ENCODE measurements at regions not wholly inside any gene's neighbourhood (a gene's known extent, or its start where the extent isn't known, plus 50 kb on each side); places are given as distances from the start of the nearest gene placed in this dataset.
"Not testable (repeated sequence)": the region's sequence is repeated elsewhere in the genome, so short reads cannot be mapped to it uniquely, and the experiment has no call there.

GRCh38 chr5:110823571-110823970, 84.8 kb downstream of the SLC25A46 start:
- no peaks in the 10 kb centered on the region for H3K4me1 ChIP-seq (replicated peaks; ENCODE audit: insufficient read depth)

GRCh38 chr5:110824936-110825441, 86.2 kb downstream of the SLC25A46 start:
- TF ChIP-seq CTCF (conservative IDR thresholded peaks at IDR 0.05) (no peak), EZH2 (IDR thresholded peaks at IDR 0.05; ENCODE audit: low read depth) (no peak)
- Histone ChIP-seq H3K36me3 (ENCODE audit: low read depth) (no peaks in the 10 kb centered on the region), H3K4me1 (replicated peaks; ENCODE audit: insufficient read depth) (no peaks in the 10 kb centered on the region), H3F3A (ENCODE audit: insufficient read depth, low read depth) (no peaks in the 10 kb centered on the region), H3K4me3 (no peak overlapping the region), H3K9me3 (ENCODE audit: insufficient read depth, low read depth) (peaks cover 20% of the 10 kb centered on the region; the same call in 1 of the 2 replicates), H3K27me3 (ENCODE audit: insufficient read depth, low read depth) (no peaks in the 10 kb centered on the region), H3K9me2 (ENCODE audit: insufficient read depth) (no peaks in the 10 kb centered on the region), H2AFZ (no peak overlapping the region), H3K27ac (no peak overlapping the region), H3K4me2 (no peak overlapping the region), H3K79me2 (ENCODE audit: low read depth) (no peaks in the 10 kb centered on the region), H4K20me1 (ENCODE audit: insufficient read depth) (no peaks in the 10 kb centered on the region)
- BruUV-seq (replicated peaks): no TSS peak
- POLR2A ChIA-PET (ENCODE audit: unreplicated experiment): no interaction called here
- no peak for DNase-seq
- CTCF ChIA-PET: no interaction called here
- intact Hi-C loops (cut with micrococcal nuclease; ENCODE audit: unreplicated experiment): no loop called here

More at GRCh38 chr5:110823571-110823970, 84.8 kb downstream of the SLC25A46 start:
- no peak for DNase-seq
- no peaks in the 10 kb centered on the region for H3K27me3 ChIP-seq (ENCODE audit: insufficient read depth, low read depth)
- H3K27ac ChIP-seq: no peak overlapping the region
- no peak for TF ChIP-seq CTCF (conservative IDR thresholded peaks at IDR 0.05)
- no TSS peak for BruUV-seq (replicated peaks)
- no peaks in the 10 kb centered on the region; the same call in 1 of the 2 replicates for H3K9me2 ChIP-seq (ENCODE audit: insufficient read depth)
- no peaks in the 10 kb centered on the region for H3F3A ChIP-seq (ENCODE audit: insufficient read depth, low read depth)
- H3K4me3 ChIP-seq: no peak overlapping the region
- no peak overlapping the region for H3K4me2 ChIP-seq
- ChIA-PET POLR2A (ENCODE audit: unreplicated experiment) (no interaction called here), CTCF (no interaction called here)
- intact Hi-C loops (cut with micrococcal nuclease; ENCODE audit: unreplicated experiment): no loop called here
- no peak overlapping the region for H2AFZ ChIP-seq
- H3K36me3 ChIP-seq (ENCODE audit: low read depth): no peaks in the 10 kb centered on the region
- H3K9me3 ChIP-seq (ENCODE audit: insufficient read depth, low read depth): peaks cover 20% of the 10 kb centered on the region; the same call in 1 of the 2 replicates
- no peaks in the 10 kb centered on the region for H3K79me2 ChIP-seq (ENCODE audit: low read depth)
- H4K20me1 ChIP-seq (ENCODE audit: insufficient read depth): no peaks in the 10 kb centered on the region

- POLR2A ChIA-PET (ENCODE audit: unreplicated experiment): no interaction called here
- intact Hi-C loops (cut with micrococcal nuclease; ENCODE audit: unreplicated experiment): no loop called here
Observed at GRCh38 chr5:110832683-110833082, 93.9 kb downstream of the SLC25A46 start.

GRCh38 chr5:110834933-110835332, 96.1 kb downstream of the SLC25A46 start:
- H3K4me2 ChIP-seq; H3K4me1 ChIP-seq (replicated peaks; ENCODE audit: insufficient read depth); H3K9me2 ChIP-seq (ENCODE audit: insufficient read depth); H2AFZ ChIP-seq; CTCF ChIA-PET; H3K36me3 ChIP-seq (ENCODE audit: low read depth); H3K27me3 ChIP-seq (ENCODE audit: insufficient read depth, low read depth); H3K27ac ChIP-seq; POLR2A ChIA-PET (ENCODE audit: unreplicated experiment); H4K20me1 ChIP-seq (ENCODE audit: insufficient read depth); H3K79me2 ChIP-seq (ENCODE audit: low read depth); H3K4me3 ChIP-seq; H3F3A ChIP-seq (ENCODE audit: insufficient read depth, low read depth); H3K9me3 ChIP-seq (ENCODE audit: insufficient read depth, low read depth); intact Hi-C loops (cut with micrococcal nuclease; ENCODE audit: unreplicated experiment); BruUV-seq (replicated peaks); DNase-seq: not testable (repeated sequence)

More at GRCh38 chr5:110832683-110833082, 93.9 kb downstream of the SLC25A46 start:
- no peaks in the 10 kb centered on the region for H3K36me3 ChIP-seq (ENCODE audit: low read depth)
- DNase-seq: no peak
- no peak overlapping the region for H3K27ac ChIP-seq
- TF ChIP-seq EZH2 (IDR thresholded peaks at IDR 0.05; ENCODE audit: low read depth): no peak
- no peak for TF ChIP-seq CTCF (conservative IDR thresholded peaks at IDR 0.05)
- no peaks in the 10 kb centered on the region for H3K9me2 ChIP-seq (ENCODE audit: insufficient read depth)
- no TSS peak for BruUV-seq (replicated peaks)
- H3K79me2 ChIP-seq (ENCODE audit: low read depth): no peaks in the 10 kb centered on the region
- no peak overlapping the region for H3K4me3 ChIP-seq
- 0 out of 2 replicates have a peak overlapping the region, but pooled peaks have one; percentile 19 for H3K4me2 ChIP-seq
- no peaks in the 10 kb centered on the region for H4K20me1 ChIP-seq (ENCODE audit: insufficient read depth)
- H3K4me1 ChIP-seq (replicated peaks; ENCODE audit: insufficient read depth): no peaks in the 10 kb centered on the region
- H3K27me3 ChIP-seq (ENCODE audit: insufficient read depth, low read depth): no peaks in the 10 kb centered on the region
- H3K9me3 ChIP-seq (ENCODE audit: insufficient read depth, low read depth): 0 out of 2 replicates have a peak, but pooled peaks cover 3% of the 10 kb centered on the region
- H2AFZ ChIP-seq: peak overlapping the region; percentile 28
- CTCF ChIA-PET: no interaction called here
- no peaks in the 10 kb centered on the region for H3F3A ChIP-seq (ENCODE audit: insufficient read depth, low read depth)
